B cell (primary cell): ENCODE measurements at regions not wholly inside any gene's neighbourhood (a gene's known extent, or its start where the extent isn't known, plus 50 kb on each side); places are given as distances from the start of the nearest gene placed in this dataset.

Experiments used
- ATAC-seq: fragments of 200-7000 bp; cut with Tn5 transposase; one replicate; pipeline ENCODE4 v1.10.0; 2021; ENCODE audit warnings: low read depth, mild to moderate bottlenecking, moderate number of reproducible peaks, moderate library complexity
- CTCF ChIA-PET: fragments of 350-600 bp; sonication (Branson Sonifier 250); formaldehyde crosslinking; loops from one replicate; lab custom pipeline; 2021; ENCODE audit warnings: antibody characterized with exemption, inconsistent platforms; lab: Charles Lee
- POLR2A ChIA-PET: fragments of 350-600 bp; sonication (Branson Sonifier 250); formaldehyde crosslinking; loops from one replicate; lab custom pipeline; 2021; ENCODE audit warnings: antibody characterized with exemption; lab: Charles Lee
- DNase-seq: peaks from one replicate; pipeline ENCODE4 v3.0.0; 2013
- H2AFZ ChIP-seq: 2 replicates; pipeline ENCODE4 v1.6.1; 2012; ENCODE audit warnings: mild to moderate bottlenecking, low read depth, low read length; ENCODE audit not compliant: insufficient read depth, poor library complexity, severe bottlenecking
- H3K27ac ChIP-seq, 2 donors: 1 replicate in 1 of 2; 2 replicates in 1 of 2; pipeline ENCODE4 v1.5.1; 2012 to 2013; ENCODE audit warnings: low read length in 2 of 2, mild to moderate bottlenecking in 2 of 2, moderate library complexity in 1 of 2
- H3K27me3 ChIP-seq, 4 experiments: fragments of 200-600 bp in 1 of 4; sonication (generic) in 1 of 4; replicated peaks in 1 of 4; 1 replicate in 2 of 4; 2 replicates in 2 of 4; pipeline versions ENCODE4 v1.6.1 to v1.7.0; 2013 to 2016; ENCODE audit warnings: low read length in 3 of 4, mild to moderate bottlenecking in 2 of 4, mixed read lengths in 1 of 4, moderate library complexity in 1 of 4; ENCODE audit not compliant: insufficient read depth in 4 of 4, control insufficient read depth in 3 of 4; ENCODE audit errors: control extremely low read depth in 1 of 4
- H3K36me3 ChIP-seq, 2 experiments: replicated peaks in 1 of 2; 1 replicate in 1 of 2; 2 replicates in 1 of 2; pipeline versions ENCODE4 v1.6.1 to v1.7.1; 2013; ENCODE audit warnings: low read length in 1 of 2; ENCODE audit not compliant: insufficient read depth in 2 of 2, control insufficient read depth in 1 of 2; ENCODE audit errors: control extremely low read depth in 1 of 2, extremely low read depth in 1 of 2
- H3K4me1 ChIP-seq, 2 donors: fragments of 200-600 bp in 1 of 2; sonication (generic) in 1 of 2; 1 replicate in 1 of 2; 2 replicates in 1 of 2; pipeline versions ENCODE4 v1.5.1 to v1.6.1; 2013 to 2017; ENCODE audit warnings: low read length in 2 of 2; ENCODE audit not compliant: control insufficient read depth in 2 of 2, insufficient read depth in 2 of 2
- H3K4me2 ChIP-seq: replicated peaks from 2 replicates; pipeline ENCODE3; 2012; ENCODE audit warnings: mild to moderate bottlenecking, low read depth, low read length; ENCODE audit not compliant: poor library complexity, severe bottlenecking
- H3K4me3 ChIP-seq, 5 experiments: fragments of 200-600 bp in 1 of 5; sonication (generic) in 1 of 5; 1 replicate in 3 of 5; 2 replicates in 2 of 5; pipeline versions ENCODE4 v1.5.1 to v1.7.0; 2011 to 2016; ENCODE audit warnings: low read length in 4 of 5, mild to moderate bottlenecking in 4 of 5, low read depth in 2 of 5, control low read depth in 1 of 5, moderate library complexity in 1 of 5; ENCODE audit not compliant: insufficient read depth in 1 of 5; ENCODE audit errors: control extremely low read depth in 1 of 5, extremely low read depth in 1 of 5
- H3K79me2 ChIP-seq: fragments of 200-600 bp; sonication (generic); one replicate; pipeline ENCODE4 v1.6.0; 2016; ENCODE audit warnings: low read length; ENCODE audit not compliant: control insufficient read depth, insufficient read depth
- H3K9ac ChIP-seq: fragments of 200-600 bp; sonication (generic); 2 replicates; pipeline ENCODE4 v1.6.1; 2017; ENCODE audit warnings: mild to moderate bottlenecking, low read length, moderate library complexity
- H3K9me3 ChIP-seq, 3 donors: one replicate each; pipeline versions ENCODE4 v1.6.1 to v1.7.1; 2013; ENCODE audit warnings: low read length in 2 of 3; ENCODE audit not compliant: control insufficient read depth in 2 of 3, insufficient read depth in 1 of 3; ENCODE audit errors: control extremely low read depth in 1 of 3
- H4K20me1 ChIP-seq: 2 replicates; pipeline ENCODE4 v1.6.0; 2012; ENCODE audit warnings: mild to moderate bottlenecking, low read length; ENCODE audit not compliant: insufficient read depth, control insufficient read depth, poor library complexity, severe bottlenecking
- H3K27ac Mint-ChIP-seq: one replicate; pipeline ENCODE4 v1.8.0; 2021; ENCODE audit warnings: mixed read lengths
- H3K27me3 Mint-ChIP-seq: one replicate; pipeline ENCODE4 v1.8.0; 2021; ENCODE audit warnings: mixed read lengths
- H3K4me1 Mint-ChIP-seq: one replicate; pipeline ENCODE4 v1.8.0; 2021; ENCODE audit warnings: mixed read lengths
- H3K4me3 Mint-ChIP-seq: one replicate; pipeline ENCODE4 v1.8.0; 2021; ENCODE audit warnings: mixed read lengths
- H3K9me3 Mint-ChIP-seq: one replicate; pipeline ENCODE4 v1.8.0; 2022; ENCODE audit warnings: mixed read lengths; ENCODE audit not compliant: insufficient read depth
- EZH2 ChIP-seq: IDR thresholded peaks from 2 replicates; pipeline ENCODE4 v1.6.1; 2012; ENCODE audit warnings: borderline replicate concordance, low read depth, mild to moderate bottlenecking, moderate library complexity, low read length; ENCODE audit not compliant: insufficient read depth, poor library complexity, severe bottlenecking
- WGBS: methylation state at CpG from one replicate; pipeline ENCODE4 v1.1.5; 2013; ENCODE audit warnings: missing lambda C conversion rate; ENCODE audit not compliant: insufficient coverage; 5-methylcytosine and 5-hydroxymethylcytosine counted together
- intact Hi-C: fragments of 100-400 bp; cut with micrococcal nuclease; formaldehyde crosslinking; loops from one replicate; pipeline ENCODE4 v1.10.0; 2022
- TF ChIP-seq, protein P1 (sequence below): fragments of 200-600 bp; IDR thresholded peaks from one replicate; pipeline ENCODE4 v1.8.0; 2022; ENCODE audit warnings: antibody characterized with exemption, mild to moderate bottlenecking

DNA sequence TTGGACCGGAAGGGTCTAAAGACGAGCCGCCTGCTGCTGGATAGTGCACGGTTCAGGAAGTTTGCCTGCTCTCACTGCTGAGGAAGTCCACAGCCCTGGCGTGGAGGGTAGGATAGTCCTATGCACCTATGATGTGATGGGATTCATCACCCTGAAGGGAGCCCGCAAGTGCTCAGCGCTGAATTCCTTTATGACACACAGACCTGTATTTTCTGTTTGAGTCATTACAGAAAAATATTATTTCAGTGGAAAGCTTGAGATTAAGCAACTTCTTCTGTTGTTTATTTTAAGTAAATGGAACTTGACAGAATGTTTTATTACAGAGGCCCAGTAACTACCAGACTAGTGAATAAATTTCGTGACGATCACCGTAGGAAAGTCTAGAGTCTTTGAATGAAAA is 123.2 kb downstream of the TRIML1 start:
- no peak overlapping the region for H3K27ac ChIP-seq
- H3K27me3 ChIP-seq = no peaks in the 10 kb centered on the region
- WGBS = 62% methylated on average over 3 of the region's 10 CpGs
- no peaks in the 10 kb centered on the region for H3K79me2 ChIP-seq
- H3K36me3 ChIP-seq = no peaks in the 10 kb centered on the region
- H4K20me1 ChIP-seq = no peaks in the 10 kb centered on the region
- H3K4me1 Mint-ChIP-seq = no peaks in the 10 kb centered on the region
- peaks cover 6% of the 10 kb centered on the region for H3K9me3 Mint-ChIP-seq
- intact Hi-C loops = no loop called here
- H3K9me3 ChIP-seq = peaks cover 0 to 3% (median 0%) of the 10 kb centered on the region in 3 donors
- CTCF ChIA-PET = no interaction called here
- no peak overlapping the region for H2AFZ ChIP-seq
- TF ChIP-seq EZH2 = no peak
- TF ChIP-seq, protein P1, sequence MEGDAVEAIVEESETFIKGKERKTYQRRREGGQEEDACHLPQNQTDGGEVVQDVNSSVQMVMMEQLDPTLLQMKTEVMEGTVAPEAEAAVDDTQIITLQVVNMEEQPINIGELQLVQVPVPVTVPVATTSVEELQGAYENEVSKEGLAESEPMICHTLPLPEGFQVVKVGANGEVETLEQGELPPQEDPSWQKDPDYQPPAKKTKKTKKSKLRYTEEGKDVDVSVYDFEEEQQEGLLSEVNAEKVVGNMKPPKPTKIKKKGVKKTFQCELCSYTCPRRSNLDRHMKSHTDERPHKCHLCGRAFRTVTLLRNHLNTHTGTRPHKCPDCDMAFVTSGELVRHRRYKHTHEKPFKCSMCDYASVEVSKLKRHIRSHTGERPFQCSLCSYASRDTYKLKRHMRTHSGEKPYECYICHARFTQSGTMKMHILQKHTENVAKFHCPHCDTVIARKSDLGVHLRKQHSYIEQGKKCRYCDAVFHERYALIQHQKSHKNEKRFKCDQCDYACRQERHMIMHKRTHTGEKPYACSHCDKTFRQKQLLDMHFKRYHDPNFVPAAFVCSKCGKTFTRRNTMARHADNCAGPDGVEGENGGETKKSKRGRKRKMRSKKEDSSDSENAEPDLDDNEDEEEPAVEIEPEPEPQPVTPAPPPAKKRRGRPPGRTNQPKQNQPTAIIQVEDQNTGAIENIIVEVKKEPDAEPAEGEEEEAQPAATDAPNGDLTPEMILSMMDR = no peak
- POLR2A ChIA-PET = no interaction called here
- ATAC-seq (no peak), DNase-seq (no peak)
- H3K4me1 ChIP-seq = no peaks in the 10 kb centered on the region
- H3K4me2 ChIP-seq = no peak overlapping the region
- H3K9ac ChIP-seq = no peak overlapping the region
- H3K27ac Mint-ChIP-seq = no peak overlapping the region
- H3K4me3 ChIP-seq = no peak overlapping the region
- no peaks in the 10 kb centered on the region for H3K27me3 Mint-ChIP-seq
- H3K4me3 Mint-ChIP-seq = no peak overlapping the region

- H3K4me1 ChIP-seq = no peaks in the 10 kb centered on the region
- no peaks in the 10 kb centered on the region for H4K20me1 ChIP-seq
- no peaks in the 10 kb centered on the region for H3K79me2 ChIP-seq
- TF ChIP-seq EZH2 = no peak
- TF ChIP-seq, protein P1 = no peak
- no peak overlapping the region for H2AFZ ChIP-seq
- no peak overlapping the region for H3K4me2 ChIP-seq
- Mint-ChIP-seq H3K9me3 (peaks cover 6% of the 10 kb centered on the region), H3K4me1 (no peaks in the 10 kb centered on the region), H3K27ac (no peak overlapping the region), H3K4me3 (no peak overlapping the region), H3K27me3 (no peaks in the 10 kb centered on the region)
- no peak overlapping the region for H3K4me3 ChIP-seq
- ATAC-seq (no peak), DNase-seq (no peak)
- H3K27me3 ChIP-seq = no peaks in the 10 kb centered on the region
- no peak overlapping the region for H3K27ac ChIP-seq
- no peak overlapping the region for H3K9ac ChIP-seq
- ChIA-PET POLR2A (no interaction called here), CTCF (no interaction called here)
- peaks cover 0 to 3% (median 0%) of the 10 kb centered on the region in 3 donors for H3K9me3 ChIP-seq
- no peaks in the 10 kb centered on the region for H3K36me3 ChIP-seq
- WGBS = no CpG with 5 or more reads among the region's 5 CpGs
- intact Hi-C loops = no loop called here
Measured at GRCh38 chr4:188263321-188263720, 124.1 kb downstream of the TRIML1 start.
